ENCODE measurements at regions not wholly inside any gene's neighbourhood (a gene's known extent, or its start where the extent isn't known, plus 50 kb on each side); places are given as distances from the start of the nearest gene placed in this dataset.

DNA sequence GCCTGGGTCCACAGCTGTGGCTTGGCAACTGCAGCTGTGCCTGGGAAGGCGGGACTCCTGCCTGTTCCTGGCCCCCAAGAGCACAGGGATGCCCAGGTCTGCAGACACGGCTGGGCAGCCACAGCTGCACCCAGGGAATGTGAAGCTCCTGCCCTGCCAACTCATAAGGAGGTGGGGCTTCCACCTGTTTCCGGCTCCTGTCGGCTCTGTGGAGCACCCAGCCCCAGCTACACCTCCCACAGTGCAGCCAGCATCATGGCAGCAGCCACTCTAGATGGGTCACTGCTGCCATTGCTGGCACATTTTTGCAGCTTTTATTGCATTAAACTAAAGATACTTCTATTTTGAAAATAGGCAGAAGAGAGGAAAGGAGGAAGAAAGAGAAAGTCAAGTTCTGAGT lies 207.9 kb downstream of the SAMD5 start:
- DNase-seq (ENCODE audit: low spot score): no peak

DNA sequence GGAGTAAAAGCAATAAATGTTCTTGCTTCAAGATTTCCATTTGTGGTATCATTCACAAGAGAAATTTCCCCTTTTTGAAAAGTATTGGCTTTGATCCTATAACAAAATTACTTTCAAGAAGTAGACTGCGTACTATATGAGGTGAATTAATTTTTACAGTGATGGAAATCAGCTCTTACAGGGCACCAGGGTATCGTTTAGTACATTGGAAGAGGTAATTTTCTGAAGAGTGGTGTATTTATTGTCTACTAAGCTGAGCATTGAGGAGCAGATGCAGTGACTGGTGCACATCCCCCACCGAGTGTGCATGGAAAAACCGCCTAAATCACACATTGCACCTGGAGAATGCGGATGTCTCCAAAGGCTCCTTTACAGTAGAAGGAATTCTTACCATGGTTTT lies 209.5 kb downstream of the SAMD5 start:
- DNase-seq (ENCODE audit: low spot score): no peak

DNA sequence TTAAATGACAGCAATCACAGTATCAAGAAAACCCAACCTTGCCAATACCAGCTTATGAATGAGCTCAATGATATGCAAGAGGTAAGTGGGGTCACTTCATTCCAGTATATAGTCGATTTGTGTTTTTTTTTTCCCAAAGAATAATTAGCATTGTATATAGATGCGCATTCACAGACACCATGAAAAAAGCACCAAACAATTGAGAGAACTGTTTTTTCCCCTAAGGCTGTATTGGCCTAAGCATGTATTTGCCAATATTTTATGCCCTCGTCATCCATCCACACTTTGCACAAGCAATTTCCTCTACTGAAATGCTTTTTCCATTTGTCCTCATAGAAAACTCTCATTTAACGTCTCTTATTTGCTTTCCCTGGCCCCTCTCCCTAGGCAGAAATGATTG lies 213.7 kb downstream of the SAMD5 start:
- DNase-seq (ENCODE audit: low spot score): no peak

DNA sequence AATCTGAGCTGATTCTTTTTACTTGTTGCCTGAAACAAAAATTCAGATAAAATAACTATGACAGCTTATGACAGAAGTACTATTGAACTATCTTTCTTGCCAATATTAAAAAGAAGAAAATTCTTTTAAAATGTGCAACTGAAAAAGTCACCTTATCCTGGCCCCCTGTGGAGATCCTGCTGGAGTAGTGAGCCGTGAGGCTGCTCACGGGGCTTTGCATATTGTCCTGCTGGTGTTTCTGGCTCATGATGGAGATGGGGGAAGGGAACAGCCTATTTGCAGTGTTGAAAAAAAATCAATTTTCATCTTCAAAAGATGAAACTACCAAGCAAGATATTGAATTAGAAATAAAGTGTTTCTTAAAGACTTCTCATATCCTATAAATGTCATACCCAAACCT lies 216.0 kb downstream of the SAMD5 start:
- DNase-seq (ENCODE audit: low spot score): no peak

DNA sequence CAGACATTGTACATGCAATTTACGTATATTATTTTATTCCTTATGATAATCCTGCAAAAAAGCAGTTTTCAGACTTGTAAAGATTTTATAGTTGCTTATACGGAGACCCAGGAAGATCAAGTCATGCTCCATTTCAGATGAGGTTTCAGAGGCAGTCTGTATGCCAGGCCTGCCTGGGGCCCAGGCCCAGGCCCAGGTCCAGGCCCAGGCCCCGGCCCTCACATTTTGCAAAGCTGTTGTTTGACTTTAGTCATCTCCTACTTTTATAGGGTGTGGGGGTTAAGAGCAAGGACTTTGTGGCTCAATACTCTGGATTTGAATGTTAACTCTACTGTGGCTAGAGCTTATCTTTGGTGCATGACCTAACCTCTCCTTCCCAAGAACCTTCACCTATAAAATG lies 217.9 kb downstream of the SAMD5 start:
- DNase-seq (ENCODE audit: low spot score): no peak

DNA sequence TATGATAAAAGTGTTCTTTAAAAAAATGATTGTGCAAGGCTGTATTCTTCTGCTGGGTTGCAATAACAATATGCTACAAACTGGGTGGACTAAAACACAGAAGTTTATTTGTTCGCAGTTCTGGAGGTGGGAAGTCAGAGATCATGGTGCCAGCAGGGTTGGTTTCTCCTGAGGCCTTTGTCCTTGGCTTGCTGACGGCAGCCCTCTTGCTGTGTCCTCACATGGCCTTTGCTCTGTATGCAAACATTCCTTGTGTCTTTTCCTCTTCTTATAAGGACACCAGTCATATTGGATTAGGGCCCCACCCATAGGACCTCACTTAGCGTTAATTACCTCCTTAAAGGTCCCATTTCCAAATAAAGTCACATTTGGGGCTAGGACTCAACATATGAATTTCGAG lies 220.4 kb downstream of the SAMD5 start:
- no peak for DNase-seq (ENCODE audit: low spot score)

DNA sequence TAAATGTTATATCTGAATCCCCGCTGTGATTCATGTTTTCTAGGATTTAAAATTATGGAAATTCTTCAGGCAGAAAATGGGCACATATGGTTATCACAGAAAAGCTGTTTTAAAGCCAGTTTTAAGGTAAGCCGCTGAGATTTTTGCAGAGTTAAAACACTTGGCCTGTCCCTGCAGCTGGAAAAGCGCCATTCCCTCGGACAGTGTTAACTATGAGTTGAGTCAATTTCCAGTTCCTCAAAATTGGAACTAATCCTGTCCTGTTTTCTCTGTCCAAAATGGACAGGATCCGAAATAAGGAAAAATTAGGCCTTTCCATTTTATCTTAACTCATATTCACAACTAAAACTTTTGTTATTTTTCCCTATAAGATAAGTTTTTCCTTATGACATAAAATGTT lies 225.2 kb downstream of the SAMD5 start:
- no peak for DNase-seq (ENCODE audit: low spot score)

DNA sequence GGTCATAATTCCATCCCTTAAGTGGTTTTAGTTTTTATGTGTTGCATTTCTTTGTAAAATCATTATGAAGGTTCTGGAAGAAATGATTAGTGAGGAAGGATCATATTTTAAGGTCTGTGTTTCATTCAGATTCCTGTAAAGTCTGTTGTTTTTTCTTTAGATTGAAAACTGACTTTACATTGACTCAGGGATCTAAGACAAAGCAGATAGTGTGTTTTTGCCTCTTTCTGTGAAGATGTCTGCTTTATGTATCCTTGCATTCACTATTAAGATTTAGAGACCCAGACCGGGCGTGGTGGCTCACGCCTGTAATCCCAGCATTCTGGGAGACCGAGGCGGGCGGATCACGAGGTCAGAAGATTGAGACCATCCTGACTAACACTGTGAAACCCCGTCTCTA lies 225.7 kb downstream of the SAMD5 start:
- DNase-seq (ENCODE audit: low spot score): no peak

DNA sequence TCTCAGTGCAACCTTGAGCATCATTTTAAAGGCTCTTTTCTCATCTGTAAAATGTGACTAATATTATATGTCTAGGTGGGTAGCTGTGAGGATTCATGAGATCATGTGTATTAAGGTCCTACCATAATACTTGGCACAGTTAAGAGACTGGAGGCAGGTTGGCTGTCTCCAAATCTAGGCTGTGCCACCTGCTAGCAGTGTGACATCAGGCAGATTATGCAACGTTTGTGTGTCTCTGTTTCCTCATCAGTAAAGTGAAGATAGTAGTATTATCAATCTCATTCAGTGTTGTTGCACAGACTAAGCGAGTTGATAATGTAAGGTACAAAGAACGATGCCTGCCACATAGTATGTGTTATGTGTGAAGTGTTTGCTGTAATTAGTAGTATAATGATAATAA lies 227.4 kb downstream of the SAMD5 start:
- DNase-seq (ENCODE audit: low spot score): no peak

DNA sequence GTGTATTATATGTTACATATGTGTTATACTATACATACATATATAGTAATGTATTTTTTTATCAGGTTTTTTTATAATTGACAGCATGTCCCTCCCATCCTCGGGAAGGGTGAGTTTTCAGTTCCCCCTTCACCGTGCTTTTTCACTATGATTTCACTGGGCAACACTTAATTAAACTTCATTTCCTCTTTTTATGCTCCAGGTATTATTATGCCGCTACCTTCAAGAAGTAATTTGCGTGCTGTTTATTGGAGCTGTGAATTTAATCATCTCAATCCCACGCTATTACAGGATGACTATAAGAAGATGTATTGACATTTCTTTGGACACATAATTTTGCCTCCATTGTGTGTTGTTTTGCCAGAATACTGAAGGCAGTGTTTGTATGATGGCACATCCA lies 228.6 kb downstream of the SAMD5 start:
- DNase-seq (ENCODE audit: low spot score): no peak

DNA sequence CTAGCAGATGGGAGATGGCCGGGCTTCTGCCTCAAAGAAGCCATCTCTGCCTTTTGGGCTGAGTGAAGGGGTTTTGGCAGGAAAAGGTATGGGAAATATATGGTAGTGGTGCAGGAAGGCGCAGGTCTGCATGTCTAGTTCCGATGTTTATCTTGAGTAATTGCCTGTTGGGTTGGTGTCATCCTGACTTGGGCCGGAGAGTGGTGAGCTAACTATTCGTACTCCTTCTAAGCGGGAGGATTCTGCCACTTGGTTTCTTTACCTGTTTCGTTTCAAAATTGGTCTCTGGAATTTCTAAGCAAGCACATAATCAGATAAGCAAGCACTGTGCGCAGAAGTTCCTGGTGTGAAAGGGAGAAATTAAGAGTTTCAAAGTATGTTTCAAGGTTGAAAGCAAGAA lies 229.6 kb downstream of the SAMD5 start:
- DNase-seq (ENCODE audit: low spot score): no peak

DNA sequence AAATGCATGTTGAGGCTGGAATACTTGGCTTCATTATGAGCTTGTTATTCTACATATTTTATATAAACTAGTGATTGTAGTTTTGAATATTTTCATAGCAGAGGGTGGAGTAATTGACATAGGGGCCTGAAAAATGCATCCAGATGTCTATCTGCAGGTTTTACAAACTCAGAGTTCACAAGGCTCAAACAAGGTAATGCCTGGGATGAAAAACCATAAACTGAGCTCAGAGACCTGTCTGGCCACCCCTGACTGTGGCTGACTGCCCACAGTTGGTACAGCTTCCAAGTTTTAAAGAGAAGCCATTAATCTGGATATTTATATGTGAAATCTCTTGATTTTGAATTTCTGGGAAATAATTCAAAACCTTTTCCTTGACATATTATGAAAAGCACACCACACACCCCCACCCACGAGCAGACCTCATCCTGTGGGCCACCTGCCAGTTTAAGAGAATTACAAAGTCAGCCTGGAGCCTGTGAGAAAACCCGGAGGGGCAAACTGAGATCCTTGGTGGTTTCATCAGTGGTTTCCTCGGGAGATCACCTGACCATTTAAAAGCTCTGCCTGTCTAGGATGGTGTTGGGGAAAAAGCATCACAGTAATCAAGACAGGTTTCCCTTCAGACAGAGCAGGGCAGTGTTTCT lies 230.1 kb downstream of the SAMD5 start:
- no peak for DNase-seq (ENCODE audit: low spot score)

DNA sequence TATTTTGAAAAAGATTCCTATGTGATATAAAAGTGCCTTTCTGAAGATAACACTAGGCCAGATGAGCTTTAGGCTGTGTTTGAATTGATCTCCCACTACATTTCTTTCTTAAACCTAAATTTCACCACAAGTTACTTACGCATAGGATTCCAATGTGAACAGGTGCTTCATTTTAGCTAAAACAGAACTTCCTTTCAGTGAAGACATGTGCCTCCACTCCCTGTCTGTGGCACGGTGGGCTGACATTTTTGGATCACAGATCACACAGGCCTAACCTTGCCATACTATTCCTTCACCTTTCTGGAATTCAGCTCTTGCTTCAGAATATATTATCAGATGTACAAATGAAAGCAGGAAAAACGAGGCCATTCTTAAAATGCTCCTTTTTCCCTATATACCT lies 231.8 kb downstream of the SAMD5 start:
- no peak for DNase-seq (ENCODE audit: low spot score)

DNA sequence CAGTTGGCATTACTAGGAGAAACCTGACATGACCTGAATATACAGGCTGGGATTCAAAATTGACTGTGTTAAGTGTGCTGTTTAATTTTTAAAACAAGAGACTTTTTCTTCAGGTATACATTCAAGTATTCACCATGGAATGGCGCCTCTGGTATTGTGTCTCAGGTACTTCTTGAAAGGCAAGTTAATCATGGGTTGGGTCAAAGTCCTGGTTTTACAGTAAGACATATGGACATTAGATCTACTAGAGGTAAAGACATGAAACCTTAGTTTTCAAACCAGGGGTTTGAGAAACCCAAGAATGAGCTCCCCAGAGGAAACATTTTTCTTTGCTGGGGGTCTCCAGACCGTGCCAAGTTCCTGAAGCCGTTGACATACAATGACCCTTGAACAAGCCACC lies 232.4 kb downstream of the SAMD5 start:
- no peak for DNase-seq (ENCODE audit: low spot score)

DNA sequence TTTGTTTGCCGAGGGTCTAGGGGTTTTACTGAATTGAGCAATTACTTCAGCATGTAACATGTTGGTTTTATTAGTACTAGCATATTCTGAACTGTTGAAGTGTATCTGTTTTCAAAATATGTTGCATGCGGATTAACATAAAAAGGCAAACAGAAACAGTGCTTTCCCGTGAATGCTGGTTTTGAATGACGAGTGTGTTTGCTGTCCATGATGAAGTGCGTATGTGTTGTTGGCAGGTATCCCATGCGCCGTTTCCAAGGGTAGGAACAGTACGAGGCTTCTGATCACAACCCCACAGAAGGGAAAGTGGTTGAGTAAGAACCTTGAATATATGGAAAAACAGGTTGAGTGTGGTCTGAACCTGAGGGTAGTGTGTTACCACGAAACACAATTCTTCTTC lies 232.9 kb downstream of the SAMD5 start:
- DNase-seq (ENCODE audit: low spot score): no peak

DNA sequence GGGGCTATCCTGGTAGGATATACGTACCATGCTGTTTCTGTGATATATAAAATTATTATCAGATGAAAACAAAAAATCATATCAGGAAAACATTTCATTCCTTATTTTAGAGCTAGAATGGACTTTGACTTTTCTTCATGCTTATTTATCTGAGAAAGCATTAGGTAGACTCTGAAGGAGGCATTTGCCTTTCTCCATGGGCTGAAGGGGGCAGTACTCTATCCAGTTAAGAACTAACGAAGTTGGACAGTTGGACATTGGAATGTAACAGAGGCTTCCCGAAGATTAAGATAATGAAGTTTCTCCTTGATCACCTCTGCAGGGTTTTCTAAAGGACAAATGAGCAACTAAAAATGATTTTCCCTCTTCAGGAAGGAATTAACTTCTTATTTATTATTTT lies 233.9 kb downstream of the SAMD5 start:
- DNase-seq (ENCODE audit: low spot score): no peak

DNA sequence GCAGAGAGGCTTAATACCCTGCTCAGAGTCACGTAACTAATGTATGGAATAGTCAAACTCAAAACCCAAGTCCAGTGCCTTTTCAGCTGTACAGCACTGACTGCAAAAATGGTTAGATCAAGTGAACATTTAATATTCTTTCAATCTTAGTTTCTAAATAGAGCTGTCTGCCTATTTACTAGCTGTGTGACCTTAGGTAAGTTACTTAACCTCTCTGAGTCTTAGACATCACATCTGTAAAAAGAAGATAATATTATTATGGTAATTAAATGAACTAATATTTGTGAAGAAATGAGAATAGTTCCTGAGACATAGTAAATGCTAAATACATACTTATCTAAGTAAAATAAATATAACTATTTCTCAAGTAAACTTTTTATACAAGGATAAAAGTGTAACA lies 235.5 kb downstream of the SAMD5 start:
- no peak for DNase-seq (ENCODE audit: low spot score)

DNA sequence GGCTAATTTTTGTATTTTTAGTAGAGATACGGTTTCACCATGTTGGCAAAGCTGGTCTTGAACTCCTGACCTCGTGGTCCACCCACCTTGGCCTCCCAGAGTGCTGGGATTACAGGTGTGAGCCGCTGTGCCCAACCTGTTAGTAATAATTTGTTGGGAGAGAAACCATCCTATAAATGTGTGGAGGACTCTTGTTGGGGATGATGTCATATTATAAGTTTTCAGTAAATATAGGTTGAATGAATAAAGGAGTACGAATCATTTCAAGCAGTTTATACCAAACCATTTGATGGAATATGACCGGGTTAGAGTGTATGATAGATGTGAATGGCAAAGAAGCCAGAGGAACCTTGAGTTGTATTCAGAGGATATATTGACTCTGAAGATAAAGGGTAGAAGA lies 240.8 kb downstream of the SAMD5 start:
- no peak for DNase-seq (ENCODE audit: low spot score)

DNA sequence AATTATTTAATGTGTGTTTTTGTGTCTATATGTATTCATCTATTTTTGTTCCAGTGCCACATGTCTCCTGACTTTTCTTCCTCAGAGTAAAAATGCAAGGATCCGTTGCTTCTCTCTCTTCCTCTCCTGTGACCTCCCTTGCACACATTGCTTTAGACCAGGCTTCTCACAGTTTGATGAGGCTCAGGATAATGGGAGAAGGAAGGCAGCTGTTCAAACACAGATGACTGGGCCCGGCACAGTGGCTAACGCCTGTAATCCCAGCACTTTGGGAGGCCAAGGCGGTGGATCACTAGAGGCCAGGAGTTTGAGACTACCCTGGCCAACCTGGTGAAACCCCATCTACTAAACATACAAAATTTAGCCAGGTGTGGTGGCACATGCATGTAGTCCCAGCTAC lies 241.9 kb downstream of the SAMD5 start:
- no peak for DNase-seq (ENCODE audit: low spot score)

DNA sequence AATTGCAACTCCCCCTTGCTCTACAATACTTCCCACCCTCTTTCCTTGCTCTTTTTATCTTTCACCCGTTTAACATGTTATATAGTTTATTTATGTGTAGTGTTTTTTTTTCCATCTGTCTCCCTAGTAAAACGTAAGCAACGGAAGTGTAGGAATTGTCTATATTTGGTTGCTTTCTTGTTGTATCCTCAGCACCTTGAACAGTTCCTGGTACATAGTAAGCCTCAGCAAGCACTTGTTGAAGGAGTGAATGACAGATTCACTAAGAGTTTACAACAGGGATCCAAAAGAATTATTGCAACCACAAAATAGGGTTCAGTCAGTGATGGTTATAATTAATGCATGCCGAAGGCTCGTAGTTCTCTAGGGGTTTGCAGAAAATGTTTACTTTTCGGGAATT lies 242.7 kb downstream of the SAMD5 start:
- no peak for DNase-seq (ENCODE audit: low spot score)

DNA sequence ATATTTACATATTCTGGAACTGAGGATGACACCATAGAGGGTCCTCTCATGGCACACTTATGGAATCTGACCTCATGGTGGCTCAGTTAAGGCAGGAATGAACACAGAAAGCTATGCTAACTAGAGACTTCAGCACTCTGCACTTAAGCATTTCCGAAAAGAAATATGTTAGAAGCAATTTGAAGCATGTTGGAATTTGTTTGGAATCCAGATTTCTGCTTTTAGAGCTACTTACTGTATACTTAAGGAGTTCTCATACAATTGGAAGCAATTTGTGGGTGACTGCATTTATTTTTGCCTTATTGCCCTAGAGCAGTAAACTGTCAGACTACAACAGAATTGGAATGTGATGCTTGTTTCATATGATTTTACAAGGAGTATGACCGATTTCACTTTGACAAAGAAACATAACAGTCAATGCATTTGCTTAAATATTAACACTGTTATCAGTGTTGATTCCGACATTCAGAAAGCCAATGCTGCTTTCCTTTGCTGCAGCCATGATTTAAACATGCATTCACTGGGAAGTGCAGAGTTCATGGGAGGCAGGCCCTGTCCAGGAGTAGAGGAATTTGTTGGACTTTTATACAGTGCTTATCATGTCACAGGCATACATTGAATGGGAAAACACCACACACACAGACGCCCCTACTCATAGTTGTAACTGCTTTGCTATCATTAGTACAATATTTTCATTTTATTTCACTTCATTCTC lies 244.4 kb downstream of the SAMD5 start:
- no peak for DNase-seq (ENCODE audit: low spot score)

DNA sequence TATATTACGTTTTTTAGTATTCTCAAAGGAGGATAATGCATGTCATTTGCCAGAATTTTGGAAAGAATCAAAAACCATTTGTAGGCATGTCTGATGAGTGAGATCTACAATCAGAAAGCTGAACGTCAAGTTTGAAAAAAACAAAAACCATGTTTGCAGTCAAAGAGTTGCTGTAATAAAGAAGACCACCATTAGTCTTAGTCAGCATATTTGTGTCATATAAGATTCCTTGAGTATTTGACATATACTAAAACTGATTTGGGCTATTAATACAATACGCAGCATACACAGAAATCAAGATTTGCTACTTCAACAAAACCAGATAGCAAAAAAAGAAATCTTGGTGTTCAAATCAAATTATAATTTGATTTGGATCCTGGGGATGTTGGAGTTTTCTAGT lies 247.5 kb downstream of the SAMD5 start:
- no peak for DNase-seq (ENCODE audit: low spot score)

DNA sequence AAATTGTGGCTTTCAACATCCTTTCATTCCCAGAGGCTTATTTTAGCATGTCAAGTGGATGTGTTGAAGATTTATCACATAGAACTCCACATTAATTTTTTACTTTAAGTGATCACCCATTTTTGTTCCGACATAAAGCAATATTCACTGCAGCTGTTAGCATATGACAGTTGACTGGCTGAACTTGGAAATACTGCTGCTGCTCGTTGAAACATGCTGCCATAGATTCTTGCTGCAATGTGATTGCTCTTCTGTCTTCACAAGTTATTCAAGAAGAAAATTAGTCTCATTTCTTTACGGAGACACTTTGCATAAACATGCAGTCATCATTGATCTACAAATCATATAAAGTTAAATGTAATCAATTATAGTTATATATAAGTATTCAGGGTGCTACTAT lies 248.4 kb downstream of the SAMD5 start:
- no peak for DNase-seq (ENCODE audit: low spot score)

DNA sequence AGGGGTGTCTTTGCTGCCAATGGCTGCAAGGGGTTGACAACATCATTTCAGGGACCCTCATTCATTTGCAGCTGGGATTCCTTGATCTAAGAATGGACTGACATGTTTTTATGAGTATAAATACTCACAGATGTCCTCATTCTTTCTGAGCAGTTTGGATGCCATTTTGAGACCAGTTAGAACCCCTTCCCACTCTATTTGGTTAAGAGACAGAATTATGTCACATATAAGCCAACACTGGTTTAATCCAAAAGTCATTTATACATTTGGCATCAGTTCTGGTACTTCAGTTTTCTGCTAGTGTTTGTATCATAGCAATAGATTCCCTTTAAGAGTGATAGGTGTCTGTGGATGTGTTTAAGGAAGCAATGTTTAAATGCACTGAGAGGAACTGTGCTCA lies 248.8 kb downstream of the SAMD5 start:
- DNase-seq (ENCODE audit: low spot score): no peak

All from hematopoietic multipotent progenitor cell treated with erythropoietin and hydrocortisone succinate and interleukin-3 and kit ligand, for 15 days (in vitro differentiated cells).